Glomerular visceral epithelial cell (primary cell): ENCODE measurements at regions not wholly inside any gene's neighbourhood (a gene's known extent, or its start where the extent isn't known, plus 50 kb on each side); places are given as distances from the start of the nearest gene placed in this dataset.
A peak's percentile ranks its signal among the peaks of the same experiment; 100 is the strongest.
"Not testable (repeated sequence)": the region's sequence is repeated elsewhere in the genome, so short reads cannot be mapped to it uniquely, and the experiment has no call there.

Experiments used
- DNase-seq: peaks from one replicate; pipeline ENCODE4 v3.0.0-alpha.2; 2016; ENCODE audit errors: extremely low spot score

DNA sequence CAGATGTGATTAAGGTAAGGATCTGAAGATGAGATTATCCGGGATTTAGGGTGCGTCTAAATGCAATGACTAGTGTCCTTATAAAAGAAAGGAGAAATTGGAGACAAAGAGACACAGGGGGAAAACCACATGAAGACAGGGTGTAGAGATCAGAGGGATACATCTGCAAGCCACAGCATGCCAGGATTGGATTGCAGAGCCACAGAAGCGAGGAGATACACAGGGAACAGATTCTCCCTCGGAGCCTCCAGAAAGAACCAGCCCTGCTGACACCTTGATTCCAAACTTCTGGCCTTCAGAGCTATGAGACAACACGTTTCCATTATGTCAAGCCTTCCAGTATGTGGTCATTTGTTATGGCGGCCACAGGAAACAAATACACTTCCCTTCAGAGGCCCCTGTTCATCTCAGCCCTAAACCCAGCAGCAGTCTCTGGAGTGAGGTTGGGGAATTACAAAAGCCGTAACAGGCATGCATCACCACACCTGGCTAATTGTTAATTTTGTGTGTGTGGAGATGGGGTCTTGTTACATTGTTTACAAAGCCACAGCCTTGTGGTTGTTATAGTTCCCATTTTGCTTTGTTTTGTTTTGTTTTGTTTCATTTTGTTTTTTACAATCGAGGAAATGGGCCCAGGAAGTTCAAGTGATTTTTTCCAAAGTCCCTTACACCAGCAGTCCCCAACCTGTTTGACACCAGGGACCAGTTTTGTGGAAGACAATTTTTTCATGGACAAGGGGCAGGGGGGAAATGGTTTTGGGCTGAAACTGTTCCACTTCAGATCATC, 51.6 kb upstream of the LYRM9 start:
- DNase-seq: no peak

DNA sequence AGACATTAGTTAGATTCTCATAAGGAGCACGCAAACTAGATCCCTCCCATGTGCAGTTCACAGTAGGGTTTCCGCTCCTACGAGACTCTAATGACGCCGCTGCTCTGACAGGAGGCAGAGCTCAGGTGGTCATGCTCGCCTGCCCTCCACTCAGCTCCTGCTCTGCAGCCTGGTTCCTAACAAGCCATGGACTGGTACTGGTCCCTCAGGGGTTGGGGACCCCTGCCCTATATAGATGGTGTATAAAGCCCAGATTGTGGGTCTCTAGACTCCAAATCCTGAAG, 52.1 kb upstream of the LYRM9 start:
- no peak for DNase-seq

DNA sequence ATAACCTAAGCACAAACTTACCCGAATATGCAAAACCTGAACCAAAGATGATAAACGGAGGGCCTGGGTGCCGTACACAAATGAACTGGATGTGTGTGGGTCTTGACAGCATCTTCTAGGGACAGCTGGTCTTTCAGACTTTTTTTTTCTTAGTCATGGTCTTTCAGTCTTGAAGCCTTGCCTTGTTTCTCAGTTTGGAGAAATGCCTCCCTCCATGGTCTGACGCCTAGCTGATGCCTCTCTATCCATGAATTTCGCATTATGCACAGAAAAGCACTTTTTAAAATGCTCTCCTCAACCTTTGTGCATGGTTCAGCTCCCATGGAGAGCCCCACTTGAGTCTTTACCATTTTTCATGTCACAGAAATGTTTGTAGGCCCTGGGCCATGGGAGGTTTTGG, 52.8 kb upstream of the LYRM9 start:
- no peak for DNase-seq

DNA sequence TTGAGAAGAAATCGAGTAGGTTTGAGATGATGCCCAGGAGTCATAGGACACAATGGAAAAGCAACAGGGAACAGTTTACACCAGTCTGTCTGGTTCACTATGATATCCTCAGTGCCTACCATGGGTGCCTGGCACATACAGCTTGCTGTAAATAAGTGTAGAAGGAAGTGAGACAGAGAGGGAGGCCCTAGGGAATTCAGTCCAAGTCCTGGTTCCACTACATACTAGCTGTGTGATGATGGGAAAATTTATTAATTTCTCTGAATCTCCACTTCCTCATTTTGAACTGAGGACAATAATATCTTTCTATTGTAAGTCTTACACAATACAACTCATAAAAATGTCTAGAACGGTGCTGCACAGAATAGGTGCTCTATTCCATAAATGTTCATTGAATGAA, 53.3 kb upstream of the LYRM9 start:
- DNase-seq: no peak

DNA sequence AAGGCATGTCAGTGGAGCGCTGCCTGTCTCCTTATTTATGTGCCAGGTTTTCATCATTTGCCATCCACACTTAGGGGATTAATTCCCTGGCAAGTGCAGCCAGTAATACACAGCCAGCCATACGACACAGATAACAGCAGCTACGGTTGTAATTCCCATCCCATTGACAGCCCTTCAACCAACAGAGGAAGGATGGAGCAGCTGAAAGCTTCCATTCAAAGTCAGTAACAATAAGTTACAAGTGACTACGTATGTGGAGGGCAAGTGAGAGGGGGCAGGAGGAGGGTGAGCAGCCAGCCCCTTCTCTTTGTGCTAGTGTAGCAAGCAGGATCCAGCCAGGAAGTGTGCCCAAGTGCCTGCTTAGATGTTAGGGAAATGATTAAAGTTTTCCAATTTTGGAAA, 53.8 kb upstream of the LYRM9 start:
- DNase-seq: no peak

DNA sequence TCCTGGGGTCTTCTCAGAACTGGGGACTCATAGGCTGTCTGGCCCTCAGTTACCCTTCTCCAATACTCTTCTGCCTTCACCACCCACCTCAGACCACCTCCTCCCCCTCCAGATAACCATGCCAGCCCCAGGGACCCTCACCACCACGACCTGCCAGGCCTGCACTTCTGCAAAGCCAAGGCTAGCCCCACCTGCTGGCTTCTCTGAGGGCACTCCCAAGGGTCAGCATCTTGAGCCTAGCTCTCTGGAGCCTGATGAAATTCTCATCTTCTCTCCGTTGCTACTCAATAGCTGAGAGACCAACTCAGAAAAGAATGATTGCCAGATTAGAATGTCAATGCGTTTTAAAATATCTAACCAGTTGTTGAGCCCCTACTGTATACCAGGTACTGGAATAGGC, 56.1 kb upstream of the LYRM9 start:
- no peak for DNase-seq

DNA sequence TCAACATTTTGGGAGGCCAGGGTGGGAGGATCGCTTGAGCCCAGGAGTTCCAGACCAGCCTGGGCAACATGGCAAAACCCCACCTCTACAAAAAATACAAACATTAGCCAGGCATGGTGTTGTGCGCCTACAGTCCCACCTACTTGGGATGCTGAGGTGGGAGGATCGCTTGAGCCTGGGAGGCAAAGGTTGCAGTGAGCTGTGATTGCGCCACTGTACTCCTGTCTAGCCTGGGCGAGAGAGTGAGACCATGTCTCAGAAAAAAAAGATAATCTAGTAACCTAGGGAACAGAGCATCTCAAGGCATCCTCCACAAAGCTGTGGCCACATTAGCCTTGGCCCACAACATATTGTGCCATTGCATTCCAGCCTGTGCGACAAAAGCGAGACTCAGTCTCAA, 57.1 kb upstream of the LYRM9 start:
- DNase-seq: not testable (repeated sequence)

DNA sequence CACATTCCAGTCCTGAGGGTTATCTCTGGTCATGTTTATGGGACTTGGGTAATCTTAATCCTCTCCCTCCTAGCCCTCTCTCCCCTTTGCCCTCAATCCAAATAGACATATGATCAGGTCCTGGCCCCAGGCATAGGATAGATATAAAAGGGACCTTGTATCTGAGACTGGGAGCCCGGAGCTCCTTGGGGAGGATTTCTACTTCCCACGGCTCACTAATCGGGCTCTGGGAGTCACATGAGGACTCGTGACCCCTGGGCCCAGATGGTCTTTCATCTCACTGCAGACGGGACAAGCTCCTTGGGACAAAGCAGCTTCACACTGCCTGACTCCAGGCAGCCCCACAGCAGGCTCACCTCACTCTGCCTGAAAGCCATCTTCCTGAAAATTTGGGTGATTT, 57.8 kb upstream of the LYRM9 start:
- no peak for DNase-seq

DNA sequence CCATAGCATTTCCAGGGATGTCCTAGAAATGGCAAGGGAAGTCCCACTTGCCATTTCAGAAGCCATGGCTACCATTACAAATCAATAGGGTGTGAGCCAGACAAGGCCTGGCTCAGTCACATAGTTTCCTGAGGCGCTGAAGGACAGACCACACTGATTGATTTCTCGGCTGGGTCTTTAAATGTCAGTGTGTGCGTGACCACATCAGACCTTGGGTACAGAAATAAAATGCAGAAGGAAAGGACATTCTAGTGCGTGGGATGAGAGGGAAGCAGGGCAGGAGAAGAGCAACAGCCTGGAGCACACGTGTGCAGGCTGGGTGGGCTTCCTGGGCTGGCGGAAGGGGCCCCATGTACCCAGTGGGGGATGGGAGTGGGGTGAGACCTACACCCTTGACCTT, 58.7 kb upstream of the LYRM9 start:
- DNase-seq: no peak

DNA sequence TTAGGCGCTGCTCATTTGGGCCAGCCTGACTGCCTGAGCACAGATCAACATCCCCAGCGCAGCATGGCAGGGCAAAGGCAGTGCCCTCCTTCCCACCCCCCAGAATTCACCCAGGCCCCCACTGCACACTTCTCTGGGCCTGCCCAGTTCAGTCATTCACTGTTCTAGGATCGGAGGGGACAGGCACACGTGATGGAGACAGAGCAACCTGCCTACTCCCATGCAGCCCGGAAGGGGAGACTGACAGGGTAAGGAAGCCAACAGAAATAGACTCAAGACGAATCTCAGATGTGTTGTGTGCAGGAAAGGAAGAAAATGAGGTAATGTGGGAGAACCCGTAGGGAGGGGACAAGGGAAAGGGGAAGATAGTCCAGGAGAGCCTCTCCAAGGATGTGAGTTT, 59.2 kb upstream of the LYRM9 start:
- no peak for DNase-seq

DNA sequence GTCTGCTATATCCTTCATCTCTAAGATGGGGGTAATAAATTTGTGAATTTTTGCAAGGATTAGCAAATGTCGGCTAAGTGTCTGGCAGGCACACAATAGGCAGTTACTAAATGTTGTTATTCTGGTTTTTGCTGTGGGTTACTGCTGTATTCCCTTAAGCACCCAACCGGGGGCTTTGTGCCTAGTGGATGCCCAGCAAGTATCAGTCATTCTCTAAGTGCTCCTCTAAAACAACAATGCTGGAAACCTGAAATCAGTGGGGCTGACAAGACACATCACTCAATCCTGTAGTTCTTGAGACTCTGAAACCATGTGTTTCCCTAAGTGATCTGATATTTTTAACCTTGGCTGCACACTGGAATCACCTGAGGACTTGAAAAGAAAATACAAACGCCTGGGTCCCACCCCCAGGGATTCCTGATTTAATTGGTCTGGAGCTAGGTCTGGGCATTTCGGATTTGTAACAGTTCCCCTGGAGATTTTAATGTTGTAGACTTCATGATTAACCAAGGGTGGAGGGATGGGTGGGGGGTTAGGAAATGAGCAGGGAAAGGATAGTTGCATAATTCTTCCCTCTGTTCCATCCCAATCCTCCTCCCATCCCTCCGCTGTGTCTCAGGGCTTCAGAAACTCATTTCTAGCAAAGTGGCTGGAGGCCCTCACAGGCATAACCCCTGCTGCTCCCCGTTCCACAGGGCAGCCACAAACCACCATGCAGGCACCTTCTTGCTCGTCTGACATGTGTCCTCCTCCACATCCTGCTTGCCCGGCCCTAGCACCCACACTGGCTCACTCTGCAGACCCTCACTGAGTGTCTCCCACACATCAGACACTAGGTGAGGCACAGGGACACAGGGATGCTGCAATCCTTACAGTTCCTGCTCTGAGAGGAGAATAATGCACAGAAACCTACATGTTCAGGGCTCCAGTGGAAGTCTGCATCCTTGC, 61.7 kb upstream of the LYRM9 start:
- no peak for DNase-seq

DNA sequence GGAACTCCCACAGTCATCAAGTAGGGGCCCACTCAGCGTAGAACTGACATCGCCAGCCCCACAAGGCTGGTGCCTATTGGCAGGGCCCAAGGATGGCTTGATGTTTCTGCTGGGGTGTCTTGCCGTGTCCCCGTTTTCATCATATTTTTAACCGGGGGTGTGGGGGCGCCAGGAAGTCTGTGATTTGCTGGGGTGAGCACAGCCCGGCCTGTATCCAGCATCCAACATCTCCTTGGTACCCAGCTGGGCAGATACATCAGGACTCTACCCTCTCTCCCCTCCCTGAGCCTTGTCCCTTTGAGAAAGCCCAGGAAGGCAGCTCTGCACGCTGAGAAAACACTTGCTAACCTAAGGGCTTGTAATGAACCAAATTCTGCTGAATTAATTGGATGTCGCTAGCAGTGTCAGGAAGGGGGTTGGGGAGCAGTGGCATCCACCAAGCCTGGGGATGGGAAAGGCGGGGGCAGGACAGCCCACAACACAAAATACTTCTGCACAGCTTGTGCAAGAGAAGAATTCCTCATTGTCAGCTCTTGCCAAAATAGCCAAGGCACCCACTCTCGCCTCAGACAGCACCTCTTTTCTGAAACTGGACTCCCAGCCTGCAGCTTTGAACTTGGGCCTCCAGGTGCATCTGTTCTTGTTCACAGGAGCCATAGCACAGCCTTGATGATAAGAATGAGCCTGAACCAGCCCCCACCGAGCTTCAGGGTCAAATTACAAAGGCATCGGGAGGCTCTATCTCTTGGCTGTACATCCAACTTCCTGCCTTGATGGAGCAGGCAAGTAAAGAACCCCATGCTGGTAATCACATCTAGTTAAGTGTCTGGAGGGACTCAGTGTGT, 63.7 kb upstream of the LYRM9 start:
- DNase-seq: no peak

DNA sequence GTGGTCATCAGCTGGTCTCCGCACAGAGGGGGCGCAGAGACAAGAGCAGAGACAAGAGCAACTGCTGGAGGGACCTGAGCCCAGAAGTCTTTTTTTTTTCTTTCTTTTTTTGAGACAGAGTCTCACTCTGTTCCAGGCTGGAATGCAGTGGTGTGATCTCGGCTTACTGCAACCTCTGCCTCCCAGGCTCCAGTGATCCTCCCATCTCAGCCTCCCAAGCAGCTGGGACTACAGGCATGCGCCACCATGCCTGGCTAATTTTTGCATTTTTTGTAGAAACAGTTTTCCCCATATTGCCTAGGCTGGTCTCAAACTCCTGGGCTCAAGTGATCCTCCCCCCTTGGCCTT, 64.3 kb upstream of the LYRM9 start:
- not testable (repeated sequence) for DNase-seq

DNA sequence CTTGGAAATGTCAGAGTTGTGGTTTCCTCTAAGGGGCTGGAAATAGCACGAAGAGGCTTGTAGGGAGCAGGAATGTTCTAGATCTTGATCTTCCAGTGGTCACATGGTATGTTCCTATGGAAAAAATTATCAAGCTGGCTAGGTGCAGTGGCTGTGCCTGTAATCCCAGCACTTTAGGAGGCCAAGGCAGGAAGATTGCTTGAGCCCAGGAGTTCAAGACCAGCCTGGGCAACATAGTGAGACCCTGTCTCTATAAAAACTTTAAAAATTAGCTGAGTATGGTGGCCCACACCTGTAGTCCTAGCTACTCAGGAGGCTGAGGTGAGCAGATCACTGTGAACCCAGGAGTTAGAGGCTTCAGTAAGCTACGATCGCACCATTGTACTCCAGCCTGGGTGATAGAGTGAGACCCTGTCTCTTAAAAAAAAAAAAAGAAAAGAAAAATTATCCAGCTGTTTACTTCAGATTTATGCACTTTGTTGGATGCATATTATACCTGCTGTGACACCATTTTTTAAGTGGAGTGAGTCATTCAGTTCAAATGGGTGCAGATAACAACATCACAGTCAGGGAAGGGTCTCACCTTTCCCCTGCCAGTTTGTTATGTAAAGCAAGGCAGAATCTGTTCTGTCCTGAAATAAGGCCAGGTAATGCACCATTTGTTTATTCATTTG, 65.7 kb upstream of the LYRM9 start:
- no peak for DNase-seq

DNA sequence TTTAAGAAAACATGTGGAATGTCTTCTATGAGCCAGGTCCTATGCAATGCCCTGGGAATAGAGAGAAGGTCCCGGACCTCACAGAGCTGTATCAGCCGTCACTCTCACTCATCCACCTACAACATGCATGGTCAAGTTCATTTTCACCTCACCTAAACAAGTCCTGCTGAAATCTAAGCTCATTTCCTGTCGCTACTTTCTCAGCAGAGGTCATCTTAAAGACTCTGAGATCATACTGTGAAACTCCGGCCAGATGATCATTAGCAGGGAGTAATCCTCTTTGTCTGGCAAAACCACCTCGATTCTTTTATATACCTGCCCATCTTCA, 66.2 kb upstream of the LYRM9 start:
- no peak for DNase-seq

DNA sequence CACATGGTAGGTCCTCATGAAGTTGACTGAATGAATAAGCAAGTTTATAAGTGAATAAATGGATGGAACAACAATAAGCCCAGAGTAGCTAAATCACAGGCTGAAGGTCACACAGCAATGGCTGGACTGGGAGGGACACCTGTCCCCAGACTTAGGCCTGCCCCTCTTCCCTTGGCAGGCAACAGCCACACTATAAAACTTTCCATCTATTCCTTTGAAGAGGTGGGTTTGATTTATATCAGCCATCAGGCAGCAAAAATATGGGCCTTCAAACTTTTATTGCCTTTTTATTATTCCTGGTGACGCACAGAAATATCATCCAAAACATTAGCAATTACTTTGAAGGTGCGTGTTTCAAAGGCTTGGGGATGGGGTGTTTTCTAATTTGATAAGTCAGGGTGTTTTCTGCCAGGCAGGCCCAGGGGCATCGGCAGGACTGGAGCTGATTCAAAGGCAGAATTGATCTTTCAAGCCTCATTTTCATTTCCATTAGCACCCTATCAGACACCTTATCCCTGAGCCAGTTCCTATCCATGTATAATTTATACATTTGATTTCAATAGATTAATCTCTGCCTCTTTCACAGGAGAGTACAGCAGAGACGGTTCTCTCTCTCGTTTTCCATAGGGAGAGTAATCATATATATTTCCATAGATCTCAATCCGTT, 67.2 kb upstream of the LYRM9 start:
- no peak for DNase-seq

DNA sequence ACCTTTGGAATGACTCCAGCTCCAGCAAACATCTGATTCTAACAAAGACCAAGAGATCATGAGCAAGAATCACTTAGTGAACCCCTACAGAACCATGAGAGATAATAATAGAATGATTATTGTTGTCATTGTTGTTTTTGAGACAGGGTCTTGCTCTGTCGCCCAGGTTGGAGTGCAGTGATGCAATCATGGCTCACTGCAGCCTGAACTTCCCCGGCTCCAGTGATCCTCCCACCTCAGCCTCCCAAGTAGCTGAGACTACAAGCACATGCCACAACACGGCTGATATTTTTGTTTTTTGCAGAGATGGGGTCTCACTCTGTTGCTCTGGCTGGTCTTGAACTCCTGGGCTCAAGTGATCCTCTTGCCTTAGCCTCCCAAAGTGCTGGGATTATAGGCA, 69.4 kb upstream of the LYRM9 start:
- DNase-seq: not testable (repeated sequence)

DNA sequence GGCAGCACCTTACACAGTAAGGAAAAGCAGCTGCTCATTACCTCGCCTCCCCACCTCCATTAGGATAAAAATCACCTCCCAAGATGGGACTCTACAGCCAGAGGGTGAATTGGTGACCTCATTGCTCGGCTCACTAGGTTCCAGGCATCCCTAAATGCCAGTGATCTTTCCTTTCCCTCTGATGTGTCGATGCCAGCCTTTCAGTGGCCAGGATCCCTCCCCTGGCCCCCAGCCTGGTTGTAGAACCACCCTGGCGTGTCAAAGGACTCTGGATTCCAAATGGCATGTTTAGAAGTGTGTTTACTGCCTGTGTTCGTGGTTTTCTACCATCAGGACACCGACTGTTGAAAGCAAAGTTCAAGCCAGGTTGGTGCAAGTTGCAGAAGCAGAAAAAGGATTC, 72.1 kb upstream of the LYRM9 start:
- peak; percentile 90 for DNase-seq

DNA sequence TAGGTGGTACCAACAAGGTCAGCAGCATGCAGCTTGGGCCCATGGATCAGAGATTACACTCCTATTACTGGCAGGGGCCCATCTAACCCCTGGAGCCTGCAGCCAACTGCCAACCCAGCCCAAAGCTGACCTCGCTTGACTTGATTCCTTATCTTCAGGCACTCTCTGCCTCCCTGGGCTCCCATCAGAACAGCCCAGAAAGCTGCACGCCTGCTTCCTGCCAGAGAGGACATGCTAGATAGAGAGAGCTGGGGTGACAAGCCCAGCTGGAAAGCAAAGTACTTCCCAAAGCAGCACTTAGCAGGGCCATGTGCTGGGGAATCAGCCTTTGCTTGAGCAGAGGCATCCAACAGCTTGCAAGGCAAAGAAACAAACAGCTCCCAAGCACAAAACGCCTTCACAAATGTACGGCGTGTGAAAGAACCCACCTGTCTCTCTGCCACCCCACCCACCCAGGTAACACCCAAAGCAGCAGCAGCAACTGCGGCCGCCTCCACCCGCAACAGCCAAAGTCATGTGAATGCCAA, 74.2 kb upstream of the NLK start:
- DNase-seq: no peak

DNA sequence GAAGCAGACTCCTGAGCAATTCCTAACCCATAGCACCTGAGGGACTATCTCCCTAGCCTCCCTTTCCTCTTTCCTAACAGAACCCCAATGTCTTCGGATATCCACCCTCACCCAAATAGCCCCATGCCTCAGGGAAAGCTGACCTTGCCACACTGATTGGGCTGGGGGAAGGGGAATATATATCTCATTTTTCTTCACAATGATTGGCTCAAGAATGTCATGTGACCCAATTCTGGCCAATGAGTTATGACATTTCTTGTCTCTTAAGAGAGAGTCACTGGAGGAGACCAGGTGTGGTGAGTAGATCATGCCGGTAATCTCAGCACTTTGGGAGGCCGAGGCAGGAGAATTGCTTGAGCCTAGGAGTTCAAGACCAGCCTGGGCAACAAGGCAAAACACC, 71.9 kb upstream of the NLK start:
- no peak for DNase-seq
